GM18498 (cell line): ENCODE measurements at regions not wholly inside any gene's neighbourhood (a gene's known extent, or its start where the extent isn't known, plus 50 kb on each side); places are given as distances from the start of the nearest gene placed in this dataset.

ENCODE experiments used
- ATAC-seq: cut with Tn5 transposase; IDR thresholded peaks from one replicate; pipeline ENCODE4 v1.9.1; 2021; ENCODE audit warnings: mild to moderate bottlenecking, moderate library complexity; ENCODE audit not compliant: unreplicated experiment

GRCh38 chr1:209400351-209401220 is 182.9 kb upstream of the CAMK1G start:
- no peak for ATAC-seq

GRCh38 chr1:209402697-209403096 is 180.8 kb upstream of the CAMK1G start:
- no peak for ATAC-seq

- no peak for ATAC-seq
Observed at GRCh38 chr1:209403921-209404320, 179.6 kb upstream of the CAMK1G start.

- ATAC-seq = no peak
Observed at GRCh38 chr1:209404577-209404976, 178.9 kb upstream of the CAMK1G start.

- ATAC-seq = no peak
Observed at GRCh38 chr1:209405183-209405814, 178.2 kb upstream of the CAMK1G start.

DNA sequence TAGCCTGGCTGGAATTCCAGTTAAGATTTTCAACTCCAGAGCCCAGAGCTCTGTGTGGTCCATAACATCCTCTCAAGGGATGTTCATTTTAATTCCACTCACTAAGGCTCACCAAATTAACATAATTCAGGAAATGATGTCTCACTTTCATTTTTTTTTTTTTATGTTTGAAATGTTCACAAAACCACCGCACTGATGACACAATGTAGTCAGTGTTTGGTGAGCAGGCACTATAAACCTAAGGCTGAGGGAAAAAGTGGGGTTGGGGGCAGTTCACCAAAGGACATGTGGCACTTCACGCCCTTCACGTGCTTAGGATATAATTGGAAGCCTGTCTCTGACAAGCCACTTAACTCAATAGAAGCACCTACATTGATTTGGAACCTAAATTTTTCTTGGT is 177.3 kb upstream of the CAMK1G start:
- no peak for ATAC-seq

- ATAC-seq = no peak
Observed at GRCh38 chr1:209406595-209406994, 176.9 kb upstream of the CAMK1G start.

- ATAC-seq = no peak
Observed at GRCh38 chr1:209409780-209410179, 173.7 kb upstream of the CAMK1G start.

GRCh38 chr1:209411491-209411929 is 172.0 kb upstream of the CAMK1G start:
- ATAC-seq = no peak

DNA sequence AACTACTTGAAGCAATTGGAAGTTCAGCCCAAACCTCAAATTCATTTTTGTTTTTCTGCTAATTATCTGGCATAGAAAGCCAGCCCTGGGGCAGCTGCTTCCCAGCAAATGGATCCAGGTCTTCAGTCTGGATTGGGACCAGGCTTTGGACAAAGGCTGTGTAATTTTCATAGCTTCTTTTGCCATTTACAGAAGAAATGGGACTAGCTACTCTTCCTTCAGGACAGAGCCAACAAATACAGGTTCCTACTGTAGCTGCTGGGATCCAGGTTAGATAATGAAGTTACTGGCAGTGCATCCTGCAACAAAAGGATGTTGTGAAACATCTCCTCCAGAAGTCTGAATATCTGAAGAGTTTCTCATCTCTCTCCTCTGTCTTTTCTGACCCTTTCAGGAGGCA is 171.5 kb upstream of the CAMK1G start:
- no peak for ATAC-seq

GRCh38 chr1:209412566-209412965 is 170.9 kb upstream of the CAMK1G start:
- ATAC-seq = no peak

DNA sequence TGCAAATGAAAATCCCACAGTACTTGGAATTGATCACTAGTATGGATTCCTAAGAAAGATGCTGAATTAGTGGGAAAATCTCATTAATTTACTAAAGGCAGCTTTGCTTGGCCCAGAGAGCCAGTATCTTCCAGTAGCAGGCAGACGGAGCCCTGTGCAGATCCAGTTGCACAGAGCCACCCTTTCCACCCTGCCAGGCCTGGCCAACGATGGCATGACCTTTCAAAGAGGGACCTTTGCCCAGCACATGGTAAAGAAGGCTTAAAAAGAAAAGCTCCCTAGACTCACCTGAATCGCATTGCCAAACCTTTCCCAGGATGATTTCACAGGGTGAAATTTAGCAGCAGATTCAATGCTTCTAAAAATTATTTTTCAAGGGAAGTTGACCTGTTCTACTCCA is 170.5 kb upstream of the CAMK1G start:
- ATAC-seq = no peak

DNA sequence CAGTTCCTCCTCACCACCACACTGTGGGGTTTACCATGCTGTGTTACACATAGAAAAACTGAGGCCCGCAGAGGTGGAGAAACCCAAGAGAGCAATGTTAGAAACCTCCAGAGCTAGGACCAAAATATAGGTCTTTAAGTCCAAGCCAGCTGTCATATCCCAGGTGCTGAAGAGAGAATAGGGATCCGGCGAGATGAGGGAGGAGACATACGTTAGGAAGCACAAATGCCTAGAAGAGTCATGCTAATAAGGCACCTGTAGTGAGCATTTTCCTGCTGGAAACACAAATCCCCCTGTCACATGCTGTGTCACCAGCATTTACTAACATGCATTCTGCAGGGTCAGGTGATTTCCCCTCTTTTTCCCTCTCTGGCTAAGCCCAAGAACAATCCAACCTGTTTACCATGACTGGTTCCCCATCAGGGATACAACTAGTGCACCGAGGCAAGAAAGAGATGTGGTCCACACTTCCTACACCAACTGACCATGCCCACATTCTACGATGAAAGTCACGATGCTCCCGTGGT is 168.6 kb upstream of the CAMK1G start:
- no peak for ATAC-seq

DNA sequence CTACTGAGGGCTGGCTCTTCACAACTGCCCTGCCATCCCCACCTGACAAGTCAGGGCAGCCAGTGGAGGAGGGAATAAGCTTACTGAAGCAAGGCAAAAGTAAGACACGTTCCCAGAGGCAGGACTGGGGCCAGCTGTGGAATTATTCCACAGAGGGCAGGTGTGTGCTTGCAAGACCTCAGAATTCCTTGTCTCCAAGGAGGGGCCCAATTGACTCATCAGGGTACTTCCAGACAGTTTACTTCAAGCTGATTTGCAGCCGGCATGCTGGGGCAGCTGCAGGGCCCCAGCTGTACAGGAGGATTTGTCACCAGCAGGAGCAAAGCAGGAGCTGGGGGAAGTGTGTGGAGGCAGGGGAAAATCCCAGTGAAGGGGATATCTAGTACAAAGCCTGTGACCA is 167.5 kb upstream of the CAMK1G start:
- no peak for ATAC-seq

GRCh38 chr1:209416716-209417115 is 166.8 kb upstream of the CAMK1G start:
- no peak for ATAC-seq

- ATAC-seq = no peak
Observed at GRCh38 chr1:209417761-209418160, 165.8 kb upstream of the CAMK1G start.

- no peak for ATAC-seq
Observed at GRCh38 chr1:209420276-209420675, 163.2 kb upstream of the CAMK1G start.

DNA sequence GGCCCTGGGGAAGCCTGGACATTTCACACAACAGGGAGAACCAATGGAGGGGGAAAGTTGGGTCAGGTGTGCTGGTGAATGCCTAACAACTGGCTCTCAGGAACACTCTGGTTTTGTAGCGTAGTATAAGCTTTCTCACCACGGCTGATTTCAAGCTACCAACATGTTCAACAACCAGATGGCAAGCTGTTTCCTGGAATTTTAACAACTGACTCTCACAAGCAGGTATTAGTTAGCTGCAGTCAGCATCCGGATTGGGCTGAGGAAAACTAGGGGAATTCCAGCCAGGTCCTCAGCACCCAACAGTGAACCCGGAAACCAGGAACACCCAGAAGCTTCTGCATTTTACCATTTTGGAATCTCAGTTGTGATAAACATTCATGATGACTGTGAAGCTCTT is 162.3 kb upstream of the CAMK1G start:
- no peak for ATAC-seq

DNA sequence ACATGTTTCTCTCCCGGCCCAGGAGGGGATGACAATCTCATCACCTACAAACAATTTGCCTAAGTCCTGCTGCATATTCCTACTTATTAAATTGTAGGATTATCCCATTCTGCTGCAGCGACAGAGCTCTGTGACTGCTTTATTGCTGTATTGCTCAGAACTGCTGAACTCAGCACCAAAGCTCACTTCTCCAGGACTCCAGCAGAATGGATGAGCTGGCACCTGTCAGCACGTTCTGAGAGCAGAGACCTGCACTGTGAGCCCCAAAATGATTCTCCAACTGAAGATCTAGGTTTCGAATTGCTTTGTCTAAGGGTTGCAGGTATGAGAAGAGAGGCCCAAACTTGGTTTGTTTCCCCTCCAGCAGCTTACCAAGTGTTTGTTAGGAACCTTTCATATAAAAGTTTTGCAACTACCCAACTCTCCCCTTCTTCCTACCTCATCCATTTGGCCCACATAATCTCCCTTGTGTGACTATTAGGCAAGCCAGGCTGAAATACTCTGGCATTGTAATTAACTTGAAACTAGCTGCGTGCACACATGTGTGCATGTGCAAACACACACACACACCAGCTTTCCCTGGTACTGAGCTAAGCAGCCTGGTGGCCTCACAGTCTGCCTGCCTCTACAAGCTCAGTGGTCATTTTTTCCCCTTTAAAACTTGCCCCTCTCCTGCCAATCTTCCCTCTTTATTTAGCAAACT is 161.4 kb upstream of the CAMK1G start:
- ATAC-seq = no peak

- ATAC-seq = no peak
Observed at GRCh38 chr1:209425959-209426358, 157.6 kb upstream of the CAMK1G start.

GRCh38 chr1:209427277-209427676 is 156.2 kb upstream of the CAMK1G start:
- ATAC-seq = no peak

GRCh38 chr1:209427811-209428210 is 155.7 kb upstream of the CAMK1G start:
- ATAC-seq = no peak
